GM21619 (cell line): ENCODE measurements at regions not wholly inside any gene's neighbourhood (a gene's known extent, or its start where the extent isn't known, plus 50 kb on each side); places are given as distances from the start of the nearest gene placed in this dataset.
"Not testable (repeated sequence)": the region's sequence is repeated elsewhere in the genome, so short reads cannot be mapped to it uniquely, and the experiment has no call there.

ENCODE experiments used
- ATAC-seq: cut with Tn5 transposase; IDR thresholded peaks from one replicate; pipeline ENCODE4 v1.9.1; 2021; ENCODE audit not compliant: unreplicated experiment

DNA sequence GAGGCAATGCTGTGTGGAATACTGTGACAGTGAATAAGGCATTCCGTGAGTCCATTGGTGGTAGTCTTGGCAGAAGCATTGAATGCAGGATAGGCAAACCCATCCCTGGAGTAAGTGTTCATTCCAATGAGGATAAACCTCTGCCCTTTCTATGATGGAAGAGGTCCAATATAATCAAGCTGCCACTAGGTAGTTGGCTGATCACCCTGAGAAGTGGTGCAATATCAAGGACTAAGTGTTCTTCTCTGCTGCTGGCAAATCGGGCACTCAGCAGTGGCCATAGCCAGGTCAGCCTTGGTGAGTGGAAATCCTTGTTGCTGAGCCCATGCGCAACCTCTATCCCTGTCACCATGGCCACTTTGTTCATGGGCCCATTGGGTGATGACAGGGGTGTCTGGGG lies 70.1 kb downstream of the FBXO4 start:
- no peak for ATAC-seq

DNA sequence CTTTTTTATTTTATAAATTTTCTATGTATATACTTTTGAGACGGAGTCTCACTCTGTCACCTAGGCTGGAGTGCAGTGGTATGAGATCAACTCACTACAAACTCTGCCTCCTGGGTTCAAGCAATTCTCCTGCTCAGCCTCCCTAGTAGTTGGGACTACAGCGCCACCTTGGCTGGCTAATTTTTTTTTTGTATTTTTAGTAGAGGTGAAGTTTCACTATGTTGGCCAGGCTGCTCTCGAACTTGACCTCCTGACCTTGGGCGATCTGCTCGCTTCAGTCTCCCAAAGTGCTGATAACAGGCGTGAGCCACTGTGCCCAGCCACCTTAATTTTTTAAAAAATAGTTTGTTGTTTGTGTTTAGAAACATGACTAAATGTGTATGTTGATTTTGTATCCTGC lies 76.6 kb downstream of the FBXO4 start:
- no peak for ATAC-seq

DNA sequence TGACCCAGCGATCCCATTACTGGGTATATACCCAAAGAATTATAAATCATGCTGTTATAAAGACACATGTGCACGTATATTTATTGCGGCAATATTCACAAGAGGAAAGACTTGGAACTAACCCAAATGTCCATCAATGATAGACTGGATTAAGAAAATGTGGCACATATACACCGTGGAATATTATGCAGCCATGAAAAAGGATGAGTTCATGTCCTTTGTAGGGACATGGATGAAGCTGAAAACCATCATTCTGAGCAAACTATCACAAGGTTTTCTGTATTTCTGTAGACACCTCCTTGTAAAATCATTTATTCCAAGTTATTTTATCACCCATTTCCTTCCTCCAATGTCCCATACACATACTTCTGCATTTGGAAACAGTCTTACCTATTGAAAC lies 78.8 kb downstream of the FBXO4 start:
- ATAC-seq: not testable (repeated sequence)

DNA sequence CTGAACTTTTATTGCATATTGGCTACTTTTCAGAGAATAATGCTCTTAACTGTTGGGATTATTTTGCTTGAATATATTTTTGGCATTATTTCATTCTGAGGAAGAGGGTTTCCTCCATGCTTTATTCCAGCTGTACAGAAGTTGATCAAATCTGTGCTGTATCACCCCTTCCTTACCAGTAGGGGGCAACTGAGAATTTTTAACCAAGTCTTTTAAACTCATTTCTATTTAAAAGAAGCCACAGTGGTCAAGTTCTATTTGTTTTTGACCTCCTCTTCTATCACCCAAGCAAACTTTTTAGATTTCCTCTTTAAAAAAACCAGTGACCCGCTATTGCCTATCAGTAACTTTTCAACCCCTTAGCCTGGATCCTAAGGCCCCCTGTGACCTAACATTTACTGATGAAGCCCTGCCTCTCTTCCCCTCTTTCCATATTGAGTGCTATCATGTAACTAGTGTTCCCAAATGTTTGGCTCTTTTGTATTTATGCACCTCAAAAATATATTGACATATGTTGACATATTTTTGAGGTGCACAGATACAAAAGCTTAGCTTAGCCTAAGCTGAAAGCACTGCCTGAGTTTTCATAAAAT lies 80.6 kb downstream of the FBXO4 start:
- peak; percentile 75 for ATAC-seq

DNA sequence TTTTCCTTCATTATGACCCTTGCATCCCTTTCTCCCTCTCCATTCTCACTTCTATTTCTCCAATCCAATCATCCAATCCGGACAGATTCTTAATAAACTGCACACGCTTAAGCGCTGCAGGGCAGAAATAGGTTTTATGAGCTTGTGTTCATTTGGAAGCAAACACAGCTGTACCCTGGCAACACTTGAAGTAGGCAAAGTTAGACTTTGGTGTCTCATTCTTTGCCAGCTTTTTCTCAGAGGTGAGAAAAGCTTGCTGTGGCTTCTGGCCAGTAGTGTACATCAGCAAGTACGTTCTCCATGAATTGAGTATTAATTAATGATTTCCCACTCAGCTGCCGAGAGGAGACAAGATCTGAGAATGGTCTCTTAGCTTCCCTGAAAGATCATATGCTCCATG lies 88.5 kb downstream of the FBXO4 start:
- ATAC-seq: no peak

DNA sequence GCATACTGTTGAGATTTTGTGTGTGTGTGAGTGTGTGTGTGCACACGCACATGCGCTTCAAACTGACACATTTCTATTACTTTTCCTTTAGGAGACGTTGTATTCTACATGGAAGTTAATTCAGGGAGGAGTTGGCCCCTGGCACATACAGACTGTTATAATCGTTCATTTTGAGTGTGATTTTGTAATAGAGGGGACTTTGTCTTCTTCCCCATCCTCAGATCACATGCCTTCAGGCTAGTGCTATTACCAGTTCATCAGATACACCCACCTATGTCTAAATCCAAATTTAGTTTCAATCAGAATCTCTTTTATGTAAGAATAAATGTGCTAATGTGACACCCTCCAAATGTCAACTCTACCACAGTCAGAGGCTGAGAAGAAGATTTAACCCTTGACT lies 90.2 kb downstream of the FBXO4 start:
- ATAC-seq: no peak

DNA sequence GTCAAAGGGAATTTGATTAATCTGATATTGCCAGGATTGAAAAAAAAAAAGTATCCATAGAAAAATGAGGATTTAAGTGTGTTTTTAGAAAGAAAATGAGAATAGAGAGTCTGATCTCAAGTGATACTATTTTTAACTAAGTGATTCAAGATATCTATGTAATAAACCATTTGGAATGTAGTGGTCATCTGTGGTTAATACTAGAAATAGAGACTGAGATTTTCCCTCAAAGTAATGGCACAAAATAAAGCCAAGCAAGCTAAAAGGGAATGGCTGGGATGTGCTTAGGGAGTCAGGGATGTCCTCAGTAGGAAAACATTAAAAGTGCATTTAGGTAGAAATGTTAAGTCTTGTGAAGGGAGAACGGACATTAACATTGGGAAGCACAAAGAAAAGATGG lies 90.6 kb downstream of the FBXO4 start:
- ATAC-seq: no peak

DNA sequence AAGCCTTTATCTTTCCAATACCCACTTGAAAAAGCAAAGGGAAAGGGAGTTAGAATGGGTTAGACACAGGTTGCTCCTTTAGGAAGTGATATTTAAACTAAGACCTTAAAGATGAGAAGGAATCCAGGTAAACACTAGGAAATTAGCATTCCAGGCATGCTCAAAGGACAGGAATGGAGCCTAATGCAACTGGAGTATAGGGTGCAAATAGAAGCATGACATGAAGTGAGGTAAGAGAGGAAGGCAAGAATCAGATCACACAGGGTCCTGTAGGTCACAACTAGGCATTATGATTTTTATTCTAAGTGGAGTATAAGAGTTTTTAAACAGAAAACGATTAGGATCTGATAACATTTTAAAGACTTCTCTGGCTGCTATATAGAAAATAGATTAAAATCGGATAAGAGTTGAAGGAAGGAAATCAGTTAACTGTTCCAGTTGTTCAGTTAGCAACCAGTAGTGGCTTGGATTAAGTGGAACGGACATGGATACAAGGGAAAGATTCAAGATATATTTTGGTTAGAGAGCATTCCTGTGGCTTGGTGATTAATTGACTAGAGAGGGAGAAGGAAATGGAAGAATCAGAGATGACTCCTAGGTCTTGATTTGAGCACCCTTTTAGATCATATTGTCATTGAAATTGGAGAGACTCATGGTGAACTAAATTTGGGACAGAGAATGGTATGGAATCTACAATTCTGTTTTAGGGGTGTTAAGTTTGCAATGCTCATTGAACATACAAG lies 95.9 kb downstream of the FBXO4 start:
- ATAC-seq: no peak

DNA sequence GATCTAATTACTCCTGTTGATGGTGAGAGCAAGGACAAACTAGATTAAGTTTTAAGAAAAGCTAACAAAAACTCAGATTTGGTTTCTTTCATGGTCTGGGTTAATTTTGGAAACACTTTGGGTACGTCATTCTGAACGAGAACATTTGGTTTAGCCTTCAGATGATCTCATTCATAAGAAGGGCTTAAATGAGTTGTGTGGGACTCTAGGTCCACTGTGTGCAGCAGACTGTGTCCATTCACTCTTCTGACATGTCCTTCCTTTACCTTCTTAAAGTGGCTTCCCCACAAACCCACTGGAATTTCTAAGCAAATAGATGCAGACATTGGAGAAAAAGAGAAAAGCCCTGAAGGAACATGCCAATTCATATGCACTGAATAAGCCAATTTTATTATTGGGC lies 96.8 kb downstream of the FBXO4 start:
- ATAC-seq: no peak

DNA sequence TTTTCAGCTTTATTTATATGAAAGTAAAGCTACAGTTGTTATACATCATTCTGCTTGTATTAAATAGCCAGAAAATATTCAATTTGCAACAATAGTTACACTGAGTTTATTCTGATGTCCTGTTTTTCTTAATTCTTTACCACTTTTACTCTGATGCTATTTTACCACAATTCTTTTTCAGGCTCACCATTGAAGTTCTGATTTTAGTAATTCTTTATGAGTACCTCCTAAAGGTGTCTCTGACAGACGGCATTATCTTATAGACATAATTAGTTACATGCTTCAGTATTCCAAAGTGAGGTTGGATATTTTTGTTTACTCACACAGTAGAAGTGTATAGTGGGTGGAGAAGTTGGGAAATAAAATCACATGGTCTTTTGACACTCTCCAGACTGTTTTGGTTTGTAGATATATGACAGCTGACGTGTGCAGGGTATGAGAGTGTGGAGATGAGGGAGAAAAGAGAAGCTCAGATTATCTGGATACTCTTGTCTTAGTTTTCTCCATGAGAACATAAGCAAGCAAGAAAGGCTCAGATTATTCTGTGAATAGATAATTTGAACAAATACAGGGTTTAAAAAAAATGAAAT lies 97.4 kb downstream of the FBXO4 start:
- ATAC-seq: no peak

DNA sequence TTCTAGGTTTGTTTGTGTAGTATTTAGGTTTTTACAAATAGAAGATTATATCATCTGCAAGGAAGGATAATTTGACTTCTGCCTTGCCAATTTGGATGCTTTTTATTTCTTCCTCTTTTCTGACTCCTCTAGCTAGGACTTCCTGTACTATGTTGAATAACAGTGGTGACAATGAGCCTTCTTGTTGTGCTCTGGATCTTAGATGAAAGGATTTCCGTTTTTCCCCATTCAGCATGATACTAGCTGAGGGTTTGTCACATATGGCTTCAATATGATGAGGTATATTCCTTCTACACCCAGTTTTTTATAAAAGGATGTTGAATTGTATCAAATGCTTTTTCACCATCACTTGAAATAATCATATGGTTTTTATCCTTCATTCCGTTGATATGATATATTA lies 101.4 kb downstream of the FBXO4 start:
- ATAC-seq: no peak

DNA sequence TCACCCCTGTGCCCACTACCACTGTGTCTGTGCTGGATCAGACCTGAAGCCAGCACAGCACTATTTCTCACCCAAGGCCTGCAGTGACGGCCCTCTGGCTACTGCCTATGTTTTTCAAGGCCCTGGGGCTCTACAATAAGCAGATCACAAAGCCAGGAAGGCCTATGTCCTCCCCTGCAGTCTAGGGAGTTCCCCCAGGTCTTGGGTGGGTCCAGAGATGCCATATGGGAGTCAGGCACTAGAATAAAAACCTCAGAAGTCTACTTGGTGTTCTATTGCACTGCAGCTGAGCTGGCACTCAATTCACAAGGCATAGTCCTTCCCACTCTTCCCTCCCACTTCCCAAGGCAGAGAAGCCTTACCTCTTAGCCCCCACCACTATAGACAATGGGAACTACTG lies 107.1 kb downstream of the FBXO4 start:
- no peak for ATAC-seq

DNA sequence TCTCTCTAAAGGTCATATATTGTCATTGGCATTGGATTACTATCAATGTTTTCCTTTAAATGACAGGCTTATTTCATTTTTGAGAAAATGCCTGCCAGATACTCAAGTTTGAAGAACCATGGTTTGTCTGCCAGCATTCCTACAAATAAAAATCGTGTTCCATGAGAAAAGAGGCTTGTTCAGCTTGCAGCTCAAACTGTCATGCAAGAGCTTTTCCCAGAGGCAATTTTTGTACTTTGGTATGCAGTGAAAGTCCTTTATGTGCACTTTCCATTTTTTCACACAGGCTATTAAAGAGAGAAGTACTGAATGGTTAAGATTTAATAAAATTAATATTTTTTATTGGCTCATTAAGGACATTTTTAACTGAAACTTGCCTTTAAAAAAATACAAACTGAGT lies 110.4 kb downstream of the FBXO4 start:
- ATAC-seq: no peak

DNA sequence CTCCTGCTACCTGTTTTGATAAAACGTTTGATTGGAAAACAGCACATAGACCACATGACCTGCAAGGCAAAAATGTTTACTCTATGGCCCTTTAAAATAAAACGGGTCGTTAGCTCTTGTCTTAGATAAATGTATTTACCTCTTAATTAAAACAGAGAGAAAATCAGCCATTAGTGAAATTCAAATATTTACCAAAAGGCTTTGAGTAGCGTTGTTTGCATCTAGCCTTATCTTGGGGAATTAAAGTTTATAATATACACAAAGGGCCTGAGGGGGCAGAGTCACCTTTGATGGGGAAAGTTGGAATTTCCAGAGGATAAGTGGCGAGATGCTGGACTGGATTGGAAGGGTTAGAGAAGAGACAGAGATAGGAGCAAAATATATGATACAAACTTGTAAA lies 111.3 kb downstream of the FBXO4 start:
- no peak for ATAC-seq

DNA sequence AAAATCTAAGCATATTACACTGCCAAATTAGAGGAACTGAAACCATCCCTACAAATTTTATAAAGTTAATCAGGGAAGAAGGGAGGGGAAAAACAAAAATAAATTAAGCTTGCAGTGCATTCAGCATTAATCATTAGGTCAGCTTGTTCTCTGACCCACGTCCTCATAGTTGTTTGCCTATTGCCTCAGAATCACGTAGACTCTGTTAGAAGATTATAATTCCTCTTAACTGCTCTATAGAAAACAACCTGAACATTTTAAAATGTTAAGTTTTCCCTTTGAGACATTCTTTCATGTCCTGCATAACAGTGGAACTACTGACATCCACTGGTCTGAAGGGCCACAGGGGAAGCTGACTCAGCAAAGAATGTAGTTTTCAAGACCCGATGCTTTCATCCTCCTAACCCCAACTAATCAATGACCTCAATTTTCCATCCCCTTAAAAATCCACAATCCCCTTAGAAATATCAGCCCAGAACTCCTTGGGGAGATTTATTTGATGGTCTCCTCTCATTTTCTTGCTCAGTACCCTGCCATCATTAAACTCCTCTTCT lies 112.4 kb downstream of the FBXO4 start:
- no peak for ATAC-seq

DNA sequence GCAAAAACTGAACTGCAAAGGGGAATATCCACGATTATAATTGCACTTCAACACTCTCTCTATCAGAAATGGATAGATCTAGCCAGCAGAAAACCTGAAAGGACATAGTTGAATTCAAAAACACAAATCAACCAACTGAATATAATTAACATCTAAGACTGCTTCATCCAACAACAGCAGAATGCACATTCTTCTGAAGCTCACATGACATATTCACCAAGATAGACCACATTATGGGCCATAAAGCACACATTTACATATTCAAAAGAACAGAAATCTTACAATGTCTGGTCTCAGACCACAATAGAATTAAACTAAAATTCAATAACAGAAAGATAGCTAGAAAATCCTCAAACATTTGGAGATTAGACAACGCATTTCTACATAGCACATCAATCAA lies 118.3 kb downstream of the FBXO4 start:
- no peak for ATAC-seq

DNA sequence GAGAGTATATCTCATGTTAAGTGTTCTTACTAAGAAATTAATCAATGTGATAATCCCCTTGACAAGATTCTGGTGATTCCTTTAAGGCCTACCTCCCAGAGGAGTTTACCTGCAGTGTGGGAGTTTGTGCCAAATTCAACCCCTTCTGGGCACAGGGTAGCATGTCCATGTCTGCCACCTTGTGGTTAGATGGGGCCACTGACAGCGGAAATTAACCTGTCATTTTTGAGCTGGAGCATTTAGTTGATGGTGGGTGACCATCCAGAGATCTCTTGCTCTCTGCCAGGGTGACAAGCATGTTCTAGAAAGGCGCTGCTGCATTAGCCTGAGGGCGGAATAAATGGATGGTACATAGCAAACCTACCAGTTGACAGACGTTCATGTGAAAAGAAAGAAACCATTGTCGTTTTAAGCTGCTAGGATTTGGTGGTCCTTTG lies 132.2 kb downstream of the FBXO4 start:
- ATAC-seq: peak; percentile 92

DNA sequence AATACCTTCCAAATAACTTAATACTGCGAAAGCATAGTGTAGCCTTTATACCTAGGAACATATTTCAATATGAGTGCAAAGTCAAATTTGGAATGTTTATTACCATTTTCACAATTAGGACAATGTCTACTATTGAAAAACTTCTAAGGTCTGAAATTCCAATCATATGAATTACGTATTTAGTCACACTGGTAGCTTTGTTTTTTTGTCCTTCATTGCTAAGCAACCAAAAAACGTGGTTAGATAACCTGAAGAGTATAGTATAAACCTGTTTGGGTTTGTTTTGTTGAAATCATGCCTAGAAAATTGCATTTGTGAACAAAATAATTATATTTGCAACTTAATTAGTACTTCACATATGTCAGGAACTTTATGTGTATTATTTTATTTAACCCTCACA lies 134.2 kb downstream of the FBXO4 start:
- no peak for ATAC-seq

DNA sequence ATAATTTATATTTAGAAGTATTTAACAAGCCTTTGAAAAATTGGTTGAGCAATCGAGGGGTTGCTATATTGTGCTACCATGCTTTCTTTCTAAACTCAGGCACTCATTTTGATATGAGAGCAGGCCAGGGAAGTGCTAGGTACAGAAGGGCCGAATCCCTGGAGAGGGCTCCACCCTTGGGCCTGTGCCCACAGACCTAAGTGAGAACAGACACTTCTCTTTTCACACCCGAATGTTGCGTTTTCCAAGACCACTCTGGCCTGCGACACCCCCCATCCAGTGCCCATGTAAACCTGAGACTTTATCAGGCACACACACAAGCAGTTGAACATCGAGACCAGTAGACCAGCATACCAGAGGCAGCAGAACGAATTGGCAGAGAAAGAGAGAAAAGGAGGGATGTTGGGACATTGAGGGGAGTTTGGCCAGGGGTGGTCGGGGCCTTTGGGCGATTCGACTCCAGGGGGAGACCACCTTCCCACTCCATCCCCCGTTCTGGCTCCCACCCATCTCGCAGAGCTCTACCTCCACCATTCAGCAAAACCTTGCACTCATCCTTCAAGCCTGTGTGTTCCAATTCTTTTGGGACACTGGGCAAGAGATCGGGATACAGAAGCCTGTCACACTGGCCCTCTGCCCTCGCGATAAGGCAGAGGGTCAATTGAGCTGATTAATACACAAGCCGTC lies 134.8 kb downstream of the FBXO4 start:
- no peak for ATAC-seq

DNA sequence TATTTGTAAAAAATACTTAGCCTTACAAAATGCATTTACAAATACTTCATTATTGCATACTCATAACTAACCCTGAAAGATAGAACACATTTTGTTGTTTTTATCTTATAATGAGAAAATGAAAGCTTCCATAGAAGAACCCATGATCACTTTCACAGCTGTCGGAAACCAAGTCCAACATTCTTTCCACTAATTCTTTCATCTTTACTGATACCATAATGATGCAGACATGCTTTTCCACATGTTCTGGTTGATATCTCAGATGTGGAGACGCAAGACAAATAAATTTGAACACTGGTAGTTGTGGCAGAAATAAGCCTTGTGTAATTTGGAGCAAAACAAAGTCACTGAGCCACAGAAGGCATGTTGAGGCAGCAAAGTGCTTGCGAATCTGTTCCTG lies 136.0 kb downstream of the FBXO4 start:
- no peak for ATAC-seq

DNA sequence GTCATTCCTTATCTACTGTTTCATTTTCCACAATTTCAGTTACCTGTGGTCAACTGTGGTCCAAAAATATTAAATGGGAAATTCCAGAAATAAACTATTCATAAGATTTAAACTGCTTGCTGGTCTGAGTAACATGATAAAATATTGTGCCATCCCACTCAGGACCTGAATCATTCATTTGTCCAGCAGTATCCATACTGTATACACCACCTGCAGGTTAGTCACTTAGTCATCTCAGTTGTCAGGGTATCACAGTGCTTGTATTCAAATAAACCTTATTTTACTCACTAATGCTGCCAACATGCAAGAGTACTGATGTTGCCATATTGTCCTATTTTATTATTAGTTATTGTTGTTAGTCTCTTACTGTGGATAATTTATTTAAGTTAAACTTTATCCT lies 139.7 kb downstream of the FBXO4 start:
- ATAC-seq: no peak

DNA sequence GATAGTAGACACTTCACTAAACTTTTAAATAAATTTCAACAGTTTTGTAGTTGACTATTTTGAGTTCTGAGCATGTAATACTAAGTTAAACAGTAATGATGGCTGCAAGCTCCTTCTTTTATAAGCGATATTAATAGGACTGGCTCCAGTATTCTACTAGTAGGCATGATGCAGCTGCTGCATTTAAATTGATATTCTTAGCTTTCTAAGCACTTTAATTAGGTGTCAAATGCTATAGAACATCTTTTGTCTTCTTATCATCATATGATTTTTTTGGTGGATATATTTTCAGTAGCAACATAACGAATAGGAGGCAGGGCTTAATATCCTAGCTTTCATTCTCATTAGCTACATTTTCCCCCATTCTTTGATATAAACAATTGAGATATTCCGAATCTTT lies 141.1 kb downstream of the FBXO4 start:
- ATAC-seq: no peak
